Glomerular endothelial cell (primary cell): ENCODE measurements at regions not wholly inside any gene's neighbourhood (a gene's known extent, or its start where the extent isn't known, plus 50 kb on each side); places are given as distances from the start of the nearest gene placed in this dataset.

ENCODE experiments used
- DNase-seq: peaks from one replicate; pipeline ENCODE4 v3.0.0-alpha.2; 2011; ENCODE audit warnings: low read depth, low spot score; ENCODE audit errors: extremely low read depth

DNA sequence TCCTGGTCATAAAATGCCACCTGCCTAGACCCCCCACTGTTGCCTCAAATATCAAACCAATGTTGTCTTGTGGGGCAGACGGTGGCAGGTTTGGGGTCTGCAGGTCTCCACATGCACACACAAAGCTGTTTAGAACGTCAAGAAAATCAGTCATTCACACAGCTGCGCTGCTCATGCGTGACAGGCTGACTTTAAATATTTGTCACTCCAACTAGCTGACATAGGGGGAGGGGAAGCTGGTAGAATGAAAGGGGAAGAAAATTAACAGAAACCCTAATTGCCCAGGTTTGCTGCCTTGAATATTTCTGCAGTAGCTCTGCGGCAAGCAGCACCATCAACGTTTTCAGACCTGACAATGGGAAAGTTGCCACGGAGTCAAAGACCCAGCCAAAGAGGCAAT lies 201.8 kb downstream of the ABHD5 start:
- DNase-seq = no peak

DNA sequence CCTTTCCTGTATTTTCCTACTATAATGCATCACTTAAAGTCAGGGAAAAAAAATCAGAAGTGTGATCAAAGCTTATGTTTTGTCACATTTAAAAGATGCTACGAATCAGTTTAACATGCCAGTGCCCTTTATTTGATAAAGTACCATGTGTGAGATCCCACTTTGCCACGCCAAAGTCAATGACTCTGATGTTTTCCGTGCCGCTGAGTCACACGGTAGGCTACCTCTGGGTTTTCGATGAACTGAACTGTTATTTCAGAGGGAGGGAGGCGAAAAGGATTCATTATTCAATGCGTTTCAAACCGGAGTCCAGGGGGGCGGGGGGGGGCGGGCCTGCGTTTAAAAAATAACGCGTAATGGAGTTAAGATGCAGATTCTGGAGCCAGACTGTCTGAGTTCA lies 203.0 kb downstream of the ABHD5 start:
- no peak for DNase-seq

DNA sequence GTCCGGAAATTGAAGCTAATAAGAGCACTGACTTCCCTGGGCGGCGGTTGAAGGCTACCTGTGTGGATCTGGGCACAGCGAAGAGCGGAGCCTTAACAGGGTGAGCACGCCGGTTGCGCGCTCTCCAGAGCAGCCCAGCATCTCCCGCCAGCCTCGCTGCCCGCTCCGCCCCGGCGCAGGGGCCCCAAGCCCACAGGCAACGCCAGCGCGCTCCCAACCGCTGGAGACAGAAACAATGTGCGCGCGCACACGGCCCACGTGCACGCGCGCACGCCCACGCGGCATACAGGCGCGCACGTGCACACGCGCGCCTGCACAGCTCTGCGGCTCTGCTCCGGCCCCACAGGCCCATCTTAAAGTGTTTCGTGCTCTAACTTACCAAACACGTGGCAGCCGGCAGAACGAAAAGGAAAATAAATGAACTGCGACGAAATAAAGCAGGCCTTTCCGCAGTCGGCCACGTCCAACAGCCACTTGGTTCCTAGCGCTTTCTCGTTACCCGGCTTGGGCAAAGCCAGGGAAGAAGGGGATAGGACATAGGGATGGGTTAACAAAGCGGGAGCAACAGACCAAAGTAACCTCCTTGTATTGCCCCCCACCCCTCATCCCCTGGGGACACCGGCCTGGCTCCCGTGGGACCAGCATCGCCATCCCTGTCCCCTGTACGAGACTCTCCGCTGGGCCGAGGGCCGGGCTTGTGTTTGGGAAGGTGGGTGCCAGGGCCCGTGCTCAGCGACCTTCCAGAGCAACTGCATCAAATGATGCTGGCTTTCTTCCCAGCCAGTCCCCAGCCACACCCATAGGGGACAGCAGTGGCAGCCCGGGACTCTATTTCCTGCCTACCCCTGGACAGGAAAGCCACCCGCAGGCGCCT lies 203.7 kb downstream of the ABHD5 start:
- DNase-seq = no peak

DNA sequence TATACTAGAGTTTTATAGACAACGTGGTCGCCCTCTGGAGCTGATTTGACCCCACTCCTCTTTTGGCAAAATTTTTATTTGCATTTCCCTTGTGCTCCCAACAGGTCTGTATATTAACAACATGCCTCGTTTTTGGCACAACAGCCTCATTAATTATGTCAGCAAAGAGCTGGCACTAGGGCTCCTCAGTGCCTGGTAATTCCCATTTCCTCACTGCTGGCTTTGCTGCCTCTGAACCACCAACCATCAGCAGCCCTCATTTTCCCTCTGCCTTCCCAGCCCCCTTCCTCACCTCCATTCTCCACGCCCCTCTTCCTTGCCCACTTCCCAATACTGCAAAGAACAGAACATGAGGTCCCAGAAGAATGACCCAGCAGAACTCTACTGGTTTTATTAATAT lies 204.8 kb downstream of the ABHD5 start:
- DNase-seq = no peak

DNA sequence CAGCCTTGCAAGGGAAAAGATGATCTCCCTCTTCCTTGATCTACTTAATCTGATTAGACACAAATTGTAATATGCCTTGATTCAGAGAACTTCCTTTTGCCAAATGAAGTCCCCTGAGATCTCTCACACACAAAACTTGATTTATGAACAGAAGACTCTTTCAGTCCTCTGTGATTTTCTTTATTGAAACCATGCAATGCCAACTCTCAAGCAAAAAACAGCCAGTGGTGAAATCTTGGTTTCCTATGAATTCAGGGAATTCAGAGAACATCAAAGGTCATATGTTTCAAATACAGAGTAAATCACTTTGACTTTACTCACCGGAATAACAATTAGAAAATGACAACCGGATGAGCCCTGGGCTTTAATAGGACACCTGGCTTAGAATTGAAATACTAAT lies 211.7 kb downstream of the ABHD5 start:
- DNase-seq = no peak

DNA sequence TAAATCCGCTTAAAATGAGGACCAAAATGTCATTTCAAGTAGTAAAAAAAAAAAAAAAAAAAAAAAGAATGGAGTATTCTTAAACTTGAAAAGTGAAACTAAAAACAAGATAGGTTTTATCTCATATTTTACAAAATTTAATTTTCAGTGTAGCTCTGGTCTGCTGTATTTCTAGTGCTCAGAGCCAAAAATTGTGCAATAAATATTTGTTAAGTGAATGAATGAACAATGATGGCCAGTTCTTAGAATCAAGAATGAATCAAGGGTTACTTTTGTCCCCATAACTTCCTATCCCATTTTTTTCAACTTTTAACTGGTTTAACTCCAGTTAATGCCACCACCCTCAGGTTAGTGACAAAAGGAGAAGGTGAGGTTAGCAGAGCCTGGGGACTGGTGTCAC lies 214.4 kb downstream of the ABHD5 start:
- DNase-seq = no peak

DNA sequence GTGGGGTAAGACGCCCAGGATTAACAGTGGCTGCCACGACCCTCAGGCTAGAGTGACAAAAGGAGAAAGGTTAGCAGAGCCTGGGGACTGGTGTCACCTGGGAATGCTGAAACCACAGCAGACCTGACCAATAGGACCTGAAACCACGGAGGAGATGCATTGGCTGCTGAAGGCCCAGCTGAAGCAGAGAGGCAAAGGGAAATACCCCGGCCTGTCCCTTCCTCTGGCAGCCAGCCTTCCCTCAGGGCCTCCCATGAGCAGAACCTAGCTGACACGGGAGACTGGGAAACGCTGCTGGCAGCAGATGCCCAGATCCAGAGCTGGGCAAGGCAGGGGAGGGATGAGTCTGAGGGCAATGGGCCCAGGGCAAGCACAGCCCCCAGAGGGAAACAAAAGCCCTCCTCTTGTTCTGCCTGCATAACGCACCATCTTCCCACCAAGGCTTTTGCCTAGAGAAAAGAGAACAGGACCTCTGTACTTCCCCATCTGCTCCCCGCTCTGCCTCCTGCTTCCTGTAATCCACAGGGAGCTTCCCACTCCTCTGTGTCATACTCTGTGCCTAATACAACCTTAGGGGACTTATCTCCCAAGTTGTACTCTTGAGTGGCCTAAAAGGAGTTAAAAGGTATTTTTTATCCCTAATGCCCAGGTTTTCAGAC lies 216.2 kb downstream of the ABHD5 start:
- no peak for DNase-seq

DNA sequence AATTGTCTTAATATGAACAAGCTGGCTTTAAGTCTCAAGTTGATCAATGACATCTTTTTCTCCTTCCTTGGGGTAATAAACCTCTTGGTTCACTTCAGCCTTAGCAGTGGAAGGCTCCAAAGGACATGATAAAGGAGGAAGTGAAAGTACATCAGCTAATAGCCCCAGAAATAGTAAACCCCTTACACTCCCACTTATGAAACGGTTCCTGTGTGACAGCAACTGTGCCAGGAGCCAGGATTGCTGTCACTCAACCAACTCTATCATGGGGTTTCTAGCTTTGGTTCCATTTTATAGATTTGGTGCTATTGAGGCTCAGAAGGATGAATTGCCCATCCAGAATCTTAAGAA lies 216.7 kb downstream of the ABHD5 start:
- DNase-seq = no peak

DNA sequence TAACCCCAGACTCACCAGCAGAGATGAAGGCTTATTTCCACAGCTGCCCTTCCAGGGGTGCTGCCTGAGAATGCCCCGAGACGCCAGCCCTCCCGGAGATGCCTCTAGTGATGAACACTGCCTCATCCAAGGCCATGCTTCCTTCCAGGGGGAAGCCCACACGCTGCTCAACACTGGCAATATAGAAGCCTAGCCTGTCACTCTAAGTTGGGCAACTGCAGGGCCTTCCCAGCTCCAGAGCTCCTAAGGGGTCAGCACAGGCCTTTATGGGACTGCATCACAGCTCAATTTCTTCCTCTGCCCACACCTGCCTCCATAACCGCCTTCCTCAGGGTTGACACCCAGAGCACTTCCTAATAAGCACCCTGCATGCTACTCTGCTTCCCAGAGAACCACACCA lies 217.7 kb downstream of the ABHD5 start:
- DNase-seq = no peak

DNA sequence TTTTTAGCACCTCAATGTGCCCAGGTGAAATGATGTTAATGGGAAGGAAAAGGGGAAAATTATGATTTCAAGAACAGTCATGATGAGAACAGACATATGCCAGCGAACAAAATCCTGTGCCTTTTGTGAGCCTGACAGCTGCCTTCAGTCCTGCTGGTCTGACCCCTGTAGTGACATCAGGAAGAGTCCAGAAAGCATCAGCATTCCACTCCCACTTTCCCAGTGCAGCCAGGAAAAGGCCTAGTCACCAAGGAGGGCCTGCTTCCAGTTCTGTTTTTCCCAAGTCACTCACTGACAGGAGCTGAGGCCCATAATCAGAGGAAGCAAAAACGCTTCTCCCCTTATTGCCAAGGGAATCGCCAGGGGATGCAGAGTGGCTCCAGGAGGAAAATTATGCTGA lies 218.4 kb downstream of the ABHD5 start:
- DNase-seq = no peak

DNA sequence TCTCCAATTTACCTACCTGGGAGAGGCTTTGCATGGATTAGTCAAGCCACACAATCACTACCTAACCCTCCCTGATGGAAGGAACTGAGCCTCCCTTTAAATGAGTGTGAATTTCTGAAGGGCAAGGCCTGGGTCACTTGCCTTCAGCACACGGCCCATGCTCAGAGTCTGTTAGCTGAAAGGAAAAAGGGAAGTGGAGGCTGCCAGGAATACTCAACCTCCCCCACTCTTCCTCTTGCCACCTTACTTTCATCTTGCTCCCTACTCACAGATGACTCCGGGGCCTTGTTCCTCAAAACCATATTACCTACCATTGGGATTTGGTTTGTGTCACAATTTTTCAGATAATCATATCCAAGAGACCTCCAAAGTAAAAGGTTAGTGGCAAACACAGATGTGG lies 220.0 kb downstream of the ABHD5 start:
- no peak for DNase-seq

DNA sequence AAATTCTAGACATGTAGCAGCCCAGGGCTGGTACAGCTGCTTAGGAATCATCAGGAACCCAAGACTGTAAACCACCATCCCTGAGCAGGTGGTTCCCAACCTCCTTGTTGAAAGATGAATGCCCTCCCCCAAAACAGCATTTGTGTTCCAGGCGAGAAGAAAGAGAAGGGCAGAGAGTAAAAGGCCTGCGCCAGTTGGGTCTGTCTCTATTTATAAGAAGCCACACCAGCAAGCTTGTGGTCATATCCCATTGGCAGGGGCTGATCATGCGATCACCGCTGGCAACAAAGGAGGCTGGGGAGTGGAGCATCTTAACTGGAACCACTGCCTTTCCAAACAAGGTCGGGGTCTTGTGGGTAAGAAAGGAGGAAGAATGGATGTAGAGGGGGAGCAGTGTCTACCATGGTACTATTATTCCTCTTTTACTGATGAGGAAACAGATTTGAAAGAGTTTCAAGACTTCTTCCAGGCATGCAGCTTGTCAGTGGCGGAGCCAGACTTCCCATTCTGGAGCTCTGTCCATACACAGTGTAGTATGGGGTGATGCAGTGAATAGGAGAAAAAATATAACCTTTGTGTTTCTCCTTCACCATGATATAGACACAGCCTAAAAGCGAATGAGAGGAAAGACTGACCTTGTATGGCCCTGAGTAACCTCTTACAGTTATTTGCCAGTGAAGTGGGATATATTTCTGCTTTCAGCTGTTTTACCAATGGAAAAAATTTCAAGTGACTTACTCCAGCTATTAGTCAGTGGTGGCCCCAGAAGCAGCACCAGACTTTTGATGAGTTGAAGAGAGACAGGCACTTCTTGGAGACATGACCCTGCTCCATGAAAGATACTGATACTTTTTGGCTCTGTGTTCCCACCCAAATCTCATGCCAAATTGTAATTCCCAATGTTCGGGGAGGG lies 222.6 kb downstream of the ABHD5 start:
- no peak for DNase-seq

DNA sequence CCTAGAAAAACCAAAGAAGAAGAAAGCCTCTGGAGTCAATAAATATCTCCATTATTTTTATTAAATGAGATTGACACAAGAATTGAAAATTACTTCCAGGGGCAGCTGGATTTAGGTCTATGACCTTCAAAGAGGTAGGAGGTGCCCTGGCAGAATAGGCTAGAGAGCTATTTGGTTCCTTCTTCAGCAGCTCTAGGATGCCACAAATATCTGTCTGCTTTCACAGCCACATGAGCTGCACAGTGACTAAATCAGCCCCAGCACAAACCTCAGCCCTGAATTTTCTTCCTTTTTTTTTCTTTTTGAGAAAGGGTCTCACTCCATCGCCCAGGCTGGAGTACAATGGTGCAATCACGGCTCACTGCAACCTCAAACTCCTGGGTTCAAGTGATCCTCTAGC lies 223.5 kb downstream of the ABHD5 start:
- DNase-seq = no peak

DNA sequence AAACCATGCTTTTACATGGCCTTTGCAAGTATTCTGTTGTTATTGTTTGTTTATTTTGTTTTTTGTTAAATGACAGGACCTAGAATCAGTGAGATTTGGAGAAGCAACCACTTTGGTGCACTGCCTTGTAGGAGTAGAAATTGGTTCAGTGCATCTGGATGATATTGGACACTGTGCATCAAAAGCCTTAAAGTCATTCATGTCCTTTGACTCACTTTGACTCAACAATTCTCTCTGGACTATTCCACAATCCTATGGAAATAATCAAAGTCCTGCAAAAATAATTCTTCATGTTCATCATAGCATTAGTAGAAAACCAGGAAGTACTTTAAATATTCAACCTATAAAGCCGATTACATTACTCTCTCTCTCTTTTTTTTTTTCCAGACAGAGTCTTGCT lies 224.8 kb downstream of the ABHD5 start:
- no peak for DNase-seq

DNA sequence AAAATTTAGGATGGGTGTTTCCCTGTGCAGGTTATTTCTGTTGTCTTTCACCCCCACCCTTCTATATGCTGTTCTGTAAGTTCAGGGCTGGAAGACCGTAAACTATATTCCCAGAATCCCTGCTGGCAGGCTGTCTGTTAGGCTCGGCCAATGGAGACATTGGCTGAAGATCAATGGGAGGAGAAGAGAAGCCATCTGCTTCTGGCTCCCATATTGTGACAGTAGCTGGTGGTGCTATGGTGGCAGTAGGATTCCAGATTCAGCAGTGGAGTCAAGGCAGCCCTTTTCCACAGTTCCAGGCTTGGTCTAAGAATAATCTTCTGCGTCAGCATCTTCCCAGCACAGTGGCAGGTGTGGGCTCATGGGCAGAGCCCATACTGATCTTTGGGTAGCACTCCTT lies 226.6 kb downstream of the ABHD5 start:
- no peak for DNase-seq

DNA sequence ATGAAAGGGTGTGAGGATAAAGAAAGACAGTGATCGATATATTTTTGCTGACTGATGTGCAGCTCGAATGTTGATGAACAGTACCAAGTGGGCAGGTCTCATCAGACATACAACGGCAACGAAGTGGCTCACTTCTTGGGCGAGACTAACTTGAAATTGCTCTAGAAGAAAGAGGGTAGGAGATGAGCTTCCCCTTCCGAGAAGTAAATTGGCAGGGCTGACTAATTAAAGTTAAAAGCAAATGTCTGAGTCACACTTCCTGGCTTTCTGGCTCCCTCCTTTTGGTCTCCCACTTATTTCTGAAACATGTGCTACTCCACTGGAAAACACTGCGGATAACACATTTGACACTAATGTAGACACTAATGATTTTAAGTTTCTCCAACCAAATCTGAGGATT lies 228.3 kb downstream of the ABHD5 start:
- no peak for DNase-seq

DNA sequence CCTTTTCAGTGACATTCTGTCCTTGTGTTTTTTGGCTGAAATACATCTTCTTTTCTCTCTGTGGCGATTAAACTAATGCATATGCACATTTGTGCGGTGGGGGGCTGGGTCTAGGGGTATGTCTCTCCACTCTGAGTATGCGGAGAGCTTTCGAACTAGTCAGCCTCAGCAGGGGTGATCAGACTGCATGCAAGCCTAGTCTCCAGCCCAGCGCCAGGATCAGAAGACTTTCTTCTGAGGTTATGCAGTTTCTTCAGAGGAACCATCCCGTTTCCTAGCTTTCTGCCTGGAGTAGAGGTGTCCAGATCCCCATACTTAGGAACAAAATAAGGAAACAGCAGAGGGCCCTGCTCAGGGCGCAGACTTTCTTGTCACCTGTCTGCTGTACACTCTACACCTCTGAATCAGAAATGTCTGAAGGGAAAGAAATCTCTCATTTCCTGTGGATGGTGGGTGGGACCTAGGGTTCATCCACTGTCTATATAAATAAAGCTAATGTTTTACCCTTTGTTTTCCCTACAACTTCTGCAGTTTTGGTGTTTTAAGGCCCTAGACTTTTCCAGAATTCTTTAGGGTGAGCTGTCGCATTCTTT lies 230.4 kb downstream of the ABHD5 start:
- DNase-seq = no peak

DNA sequence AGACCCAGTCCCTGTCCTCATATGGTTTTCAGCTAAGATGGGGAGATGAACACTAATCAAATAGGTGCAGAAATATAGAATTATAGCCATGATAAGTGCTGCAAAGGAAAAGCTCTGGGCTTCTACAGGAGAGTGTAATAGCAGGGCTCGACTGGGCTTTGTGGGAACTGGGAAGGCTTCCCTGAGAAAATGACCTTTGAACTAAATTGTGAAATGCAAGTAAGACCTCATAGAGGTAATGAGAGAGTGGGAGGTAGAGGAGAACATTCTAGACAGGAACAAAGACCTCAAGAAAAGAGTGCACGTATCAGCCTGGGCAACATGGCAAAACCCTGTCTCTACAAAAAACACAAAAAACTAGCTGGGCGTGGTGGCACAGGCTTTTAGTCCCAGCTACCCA lies 231.6 kb downstream of the ABHD5 start:
- DNase-seq = no peak

DNA sequence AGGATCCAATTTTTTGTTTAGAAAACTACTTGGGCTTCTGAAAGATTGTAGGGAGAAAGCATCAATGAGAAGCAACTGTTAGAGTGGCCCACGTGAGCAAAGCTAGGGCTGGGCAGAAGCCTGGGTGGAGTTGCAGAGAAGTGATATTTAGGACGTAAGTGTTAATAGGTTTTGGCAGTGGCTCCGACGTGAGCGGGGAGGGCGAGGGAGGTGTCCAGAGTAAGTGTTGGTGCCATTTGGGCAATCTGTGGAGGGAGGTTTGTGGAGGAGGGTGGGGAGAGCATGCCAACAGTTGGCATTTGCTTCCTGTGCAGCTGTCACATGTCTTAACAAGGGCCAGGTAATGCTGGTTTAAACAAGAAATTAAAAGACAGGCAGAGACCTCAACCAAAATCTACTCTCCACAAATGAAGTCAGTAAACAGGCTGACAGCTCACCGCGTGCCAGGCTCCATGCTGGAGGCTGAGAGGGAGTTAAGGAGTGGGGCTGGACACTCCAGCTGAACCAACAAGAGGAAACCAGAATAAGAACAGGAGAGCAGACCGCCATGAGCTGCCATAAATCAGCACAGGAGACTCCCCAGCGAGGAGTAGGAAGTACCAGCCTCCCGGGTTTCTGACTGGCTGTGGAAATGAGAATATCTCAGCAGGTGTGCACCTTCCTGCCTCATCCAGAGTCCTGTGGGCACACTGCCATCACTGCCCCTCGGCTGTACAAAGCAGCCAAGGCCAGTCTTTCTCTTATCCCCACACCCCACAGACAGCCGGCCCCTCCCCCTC lies 232.6 kb downstream of the ABHD5 start:
- DNase-seq = no peak

DNA sequence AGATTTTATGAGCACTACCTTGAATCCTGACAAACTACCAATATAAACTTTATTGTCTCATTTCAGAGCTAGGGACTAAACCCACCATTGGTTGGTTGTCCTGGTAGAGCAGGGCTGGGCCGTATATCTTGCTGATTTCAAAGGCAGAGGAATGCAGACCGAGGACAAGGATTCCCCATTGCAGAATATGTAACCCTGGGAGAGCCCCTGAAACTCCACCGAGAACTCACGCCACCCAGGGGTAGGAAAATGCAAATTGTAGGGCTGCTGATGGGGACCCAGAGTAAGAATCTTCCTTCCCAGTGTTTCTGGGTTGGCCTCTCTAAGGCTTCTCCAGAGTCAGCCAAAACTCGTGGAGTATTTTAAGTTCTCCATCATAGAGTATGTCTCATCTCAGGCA lies 235.3 kb downstream of the ABHD5 start:
- DNase-seq = no peak
